Keratinocyte (primary cell): ENCODE measurements at regions not wholly inside any gene's neighbourhood (a gene's known extent, or its start where the extent isn't known, plus 50 kb on each side); places are given as distances from the start of the nearest gene placed in this dataset.
"Not testable (repeated sequence)": the region's sequence is repeated elsewhere in the genome, so short reads cannot be mapped to it uniquely, and the experiment has no call there.

Experiments
- EZH2 ChIP-seq: IDR thresholded peaks from one replicate; pipeline ENCODE4 v1.6.1; 2012; ENCODE audit warnings: inconsistent platforms, mild to moderate bottlenecking, low read length, moderate library complexity
- TF ChIP-seq, protein P1 (sequence below), 3 experiments: IDR thresholded peaks in 1 of 3; conservative IDR thresholded peaks in 1 of 3; optimal IDR thresholded peaks in 1 of 3; 2 replicates in 2 of 3; 3 replicates in 1 of 3; pipeline versions ENCODE3 to v1.5.1; 2011; ENCODE audit warnings: low read length in 3 of 3, mild to moderate bottlenecking in 3 of 3, moderate library complexity in 2 of 3, control low read depth in 1 of 3, inconsistent platforms in 1 of 3; ENCODE audit not compliant: insufficient read depth in 2 of 3; ENCODE audit errors: extremely low read depth in 1 of 3

DNA sequence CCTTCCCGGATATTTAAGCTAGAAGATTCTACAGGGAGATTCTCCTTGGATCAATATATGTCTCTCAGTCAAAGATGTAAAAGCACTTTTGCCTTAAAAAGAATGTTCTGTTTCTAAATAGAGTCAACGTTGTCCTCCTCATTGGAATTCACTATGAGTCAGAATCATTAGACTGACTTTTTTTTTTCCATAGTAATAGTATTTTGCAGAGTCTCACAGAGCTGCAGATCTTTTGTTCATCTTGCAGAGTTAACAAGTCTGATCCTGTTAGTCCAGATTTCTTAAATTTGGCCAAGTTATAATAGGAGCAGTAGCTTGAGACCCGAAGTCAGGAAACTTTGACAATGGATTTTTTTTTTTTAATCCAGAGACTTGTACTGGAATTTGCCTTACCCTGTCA, 103.0 kb downstream of the NSUN5 start:
- TF ChIP-seq EZH2: not testable (repeated sequence)
- TF ChIP-seq, protein P1, sequence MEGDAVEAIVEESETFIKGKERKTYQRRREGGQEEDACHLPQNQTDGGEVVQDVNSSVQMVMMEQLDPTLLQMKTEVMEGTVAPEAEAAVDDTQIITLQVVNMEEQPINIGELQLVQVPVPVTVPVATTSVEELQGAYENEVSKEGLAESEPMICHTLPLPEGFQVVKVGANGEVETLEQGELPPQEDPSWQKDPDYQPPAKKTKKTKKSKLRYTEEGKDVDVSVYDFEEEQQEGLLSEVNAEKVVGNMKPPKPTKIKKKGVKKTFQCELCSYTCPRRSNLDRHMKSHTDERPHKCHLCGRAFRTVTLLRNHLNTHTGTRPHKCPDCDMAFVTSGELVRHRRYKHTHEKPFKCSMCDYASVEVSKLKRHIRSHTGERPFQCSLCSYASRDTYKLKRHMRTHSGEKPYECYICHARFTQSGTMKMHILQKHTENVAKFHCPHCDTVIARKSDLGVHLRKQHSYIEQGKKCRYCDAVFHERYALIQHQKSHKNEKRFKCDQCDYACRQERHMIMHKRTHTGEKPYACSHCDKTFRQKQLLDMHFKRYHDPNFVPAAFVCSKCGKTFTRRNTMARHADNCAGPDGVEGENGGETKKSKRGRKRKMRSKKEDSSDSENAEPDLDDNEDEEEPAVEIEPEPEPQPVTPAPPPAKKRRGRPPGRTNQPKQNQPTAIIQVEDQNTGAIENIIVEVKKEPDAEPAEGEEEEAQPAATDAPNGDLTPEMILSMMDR (optimal IDR thresholded peaks at IDR 0.05 in 1 of 3, IDR thresholded peaks at IDR 0.05 in 1 of 3, conservative IDR thresholded peaks at IDR 0.05 in 1 of 3; ENCODE audit: extremely low read depth in 1 of 3, insufficient read depth in 2 of 3, low read length in 3 of 3): not testable (repeated sequence)
